ENCODE measurements at regions not wholly inside any gene's neighbourhood (a gene's known extent, or its start where the extent isn't known, plus 50 kb on each side); places are given as distances from the start of the nearest gene placed in this dataset.

DNA sequence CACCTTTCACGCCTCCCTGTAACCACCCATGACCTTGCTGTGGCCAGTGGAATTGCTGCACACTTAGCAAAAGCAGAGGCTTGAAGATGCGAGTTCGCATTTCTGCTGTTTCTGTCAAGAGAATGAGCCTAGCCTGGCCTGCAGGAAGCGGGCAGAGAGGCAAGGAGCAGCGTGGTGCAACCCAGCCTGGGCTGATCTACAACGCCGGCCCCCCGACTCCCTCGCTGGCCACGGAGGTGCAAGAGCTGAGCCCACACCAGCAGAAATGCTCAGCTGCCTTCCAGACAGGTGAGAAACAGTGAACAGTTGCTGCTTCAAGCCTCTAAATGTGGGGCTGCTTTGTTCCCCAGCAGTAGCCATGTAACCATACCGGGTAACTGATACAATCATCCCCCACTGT, 116.4 kb downstream of the NCOR2 start:
- TF ChIP-seq, protein P1, sequence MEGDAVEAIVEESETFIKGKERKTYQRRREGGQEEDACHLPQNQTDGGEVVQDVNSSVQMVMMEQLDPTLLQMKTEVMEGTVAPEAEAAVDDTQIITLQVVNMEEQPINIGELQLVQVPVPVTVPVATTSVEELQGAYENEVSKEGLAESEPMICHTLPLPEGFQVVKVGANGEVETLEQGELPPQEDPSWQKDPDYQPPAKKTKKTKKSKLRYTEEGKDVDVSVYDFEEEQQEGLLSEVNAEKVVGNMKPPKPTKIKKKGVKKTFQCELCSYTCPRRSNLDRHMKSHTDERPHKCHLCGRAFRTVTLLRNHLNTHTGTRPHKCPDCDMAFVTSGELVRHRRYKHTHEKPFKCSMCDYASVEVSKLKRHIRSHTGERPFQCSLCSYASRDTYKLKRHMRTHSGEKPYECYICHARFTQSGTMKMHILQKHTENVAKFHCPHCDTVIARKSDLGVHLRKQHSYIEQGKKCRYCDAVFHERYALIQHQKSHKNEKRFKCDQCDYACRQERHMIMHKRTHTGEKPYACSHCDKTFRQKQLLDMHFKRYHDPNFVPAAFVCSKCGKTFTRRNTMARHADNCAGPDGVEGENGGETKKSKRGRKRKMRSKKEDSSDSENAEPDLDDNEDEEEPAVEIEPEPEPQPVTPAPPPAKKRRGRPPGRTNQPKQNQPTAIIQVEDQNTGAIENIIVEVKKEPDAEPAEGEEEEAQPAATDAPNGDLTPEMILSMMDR (IDR thresholded peaks at IDR 0.05): no peak
- TF ChIP-seq POLR2A (IDR thresholded peaks at IDR 0.05): no peak
